HG03460 (cell line): ENCODE measurements at regions not wholly inside any gene's neighbourhood (a gene's known extent, or its start where the extent isn't known, plus 50 kb on each side); places are given as distances from the start of the nearest gene placed in this dataset.
"Not testable (repeated sequence)": the region's sequence is repeated elsewhere in the genome, so short reads cannot be mapped to it uniquely, and the experiment has no call there.

Source experiments
- ATAC-seq: cut with Tn5 transposase; IDR thresholded peaks from one replicate; pipeline ENCODE4 v1.9.1; 2021; ENCODE audit not compliant: unreplicated experiment

DNA sequence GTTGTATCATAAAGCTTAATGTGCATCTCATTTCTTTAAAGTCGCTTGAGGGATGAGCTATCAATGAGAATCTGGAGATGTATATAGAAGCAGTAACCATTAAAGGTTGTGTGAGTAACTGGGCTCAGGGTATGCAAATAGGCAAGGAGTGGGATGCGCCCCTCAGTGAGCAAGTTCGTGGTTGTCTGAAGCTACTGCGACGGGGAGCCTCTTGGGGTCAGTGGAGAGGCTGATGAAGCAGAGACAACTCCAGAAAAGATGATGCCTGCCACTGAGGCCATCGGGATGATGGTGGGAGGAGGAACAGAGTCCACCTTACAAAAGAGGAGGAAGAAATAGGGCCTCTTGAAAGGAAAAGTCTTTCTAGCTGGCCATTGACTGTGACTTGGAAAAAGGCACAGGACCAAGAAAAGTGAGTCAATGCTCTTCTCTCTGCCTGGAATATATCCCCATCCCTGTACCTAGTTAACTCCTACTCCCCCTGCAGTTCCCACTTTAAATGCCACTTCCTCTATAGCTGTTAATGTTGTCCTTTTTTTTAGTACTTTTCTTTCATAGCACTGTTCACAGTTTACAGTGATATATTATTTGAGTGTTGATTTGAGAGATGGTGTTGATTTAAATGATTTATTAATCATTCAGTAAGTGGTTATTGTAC is 51.4 kb upstream of the LSM6 start:
- ATAC-seq = peak; percentile 74

DNA sequence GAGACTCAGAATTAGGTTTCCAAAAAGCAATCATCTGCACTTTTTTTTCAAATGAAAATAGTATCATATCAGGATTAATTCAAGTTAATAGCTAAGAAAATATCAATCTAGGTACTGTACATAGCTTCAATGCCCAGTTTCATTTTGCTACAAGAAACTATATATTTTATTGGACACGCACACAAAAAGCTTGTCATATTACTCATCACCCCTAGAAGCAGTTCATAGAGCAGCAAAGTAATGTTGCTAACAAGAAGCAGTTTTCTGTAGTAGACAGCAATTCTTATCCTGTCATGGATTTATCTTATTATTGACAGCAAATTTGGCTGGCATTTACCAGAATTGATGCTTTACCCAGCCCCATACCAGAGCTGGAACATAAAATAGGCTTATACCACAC is 52.3 kb upstream of the LSM6 start:
- no peak for ATAC-seq

DNA sequence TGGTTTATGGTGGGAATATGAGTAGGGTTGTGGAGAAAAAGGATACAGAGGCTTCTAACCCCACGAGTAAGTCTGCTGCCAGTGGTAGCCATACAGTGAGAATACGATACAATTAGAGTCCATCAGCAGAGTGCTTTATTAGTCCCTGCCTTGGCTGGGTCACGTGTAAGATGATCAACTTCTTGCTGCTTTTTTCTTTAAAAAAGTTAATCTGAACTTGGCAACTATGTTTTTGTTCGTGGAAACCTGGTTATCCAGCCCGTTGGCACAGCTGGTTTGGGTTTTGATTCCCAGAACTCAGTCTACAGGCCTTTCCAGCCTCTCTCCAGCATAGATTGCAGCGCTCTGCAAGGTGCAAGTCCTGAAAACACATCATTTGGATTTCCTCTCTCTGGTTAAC is 53.1 kb upstream of the LSM6 start:
- ATAC-seq = no peak

DNA sequence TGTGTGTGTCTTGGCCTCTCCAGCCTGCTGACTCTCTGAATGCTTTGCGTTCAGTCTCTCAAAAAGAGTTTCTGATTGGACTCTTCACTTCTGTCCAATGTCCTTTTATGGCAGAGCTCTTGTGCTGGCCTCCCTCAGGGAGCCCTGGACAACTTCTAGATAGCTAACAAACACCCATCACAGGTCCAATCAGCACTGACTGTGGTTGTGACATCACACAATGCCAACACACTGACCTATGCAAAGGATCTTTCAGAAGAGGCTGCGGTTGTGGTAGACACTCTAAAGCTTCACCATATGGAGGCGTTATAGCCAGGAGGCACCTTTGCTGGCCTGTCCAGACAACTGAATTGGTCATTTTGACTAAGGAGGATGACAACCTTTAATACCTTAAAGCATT is 53.8 kb upstream of the LSM6 start:
- ATAC-seq = no peak

DNA sequence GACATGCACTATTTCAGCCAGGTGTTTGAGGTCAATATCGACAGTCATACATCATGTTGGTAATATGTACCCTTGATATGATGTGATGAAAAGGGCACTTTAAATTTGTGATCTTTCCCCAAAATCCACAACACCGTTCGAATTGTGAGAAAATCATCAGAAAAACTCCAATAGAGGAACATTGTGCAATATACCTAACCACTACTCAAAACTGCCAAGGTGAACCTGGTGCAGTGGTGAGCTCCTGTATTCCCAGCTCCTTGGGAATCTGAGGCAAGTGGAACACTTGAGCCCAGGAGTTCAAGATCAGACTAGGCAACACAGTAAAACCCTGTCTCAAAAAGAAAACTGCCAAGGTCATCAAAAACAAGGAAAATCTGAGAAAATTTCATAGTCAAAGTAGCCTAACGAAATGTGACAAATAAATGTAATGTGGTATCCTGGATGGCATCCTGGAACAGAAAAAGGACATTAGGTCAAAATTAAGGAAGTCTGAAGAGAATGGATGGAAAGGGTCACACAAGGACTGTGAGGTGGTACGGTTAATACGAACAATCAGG is 55.6 kb upstream of the LSM6 start:
- ATAC-seq = no peak

DNA sequence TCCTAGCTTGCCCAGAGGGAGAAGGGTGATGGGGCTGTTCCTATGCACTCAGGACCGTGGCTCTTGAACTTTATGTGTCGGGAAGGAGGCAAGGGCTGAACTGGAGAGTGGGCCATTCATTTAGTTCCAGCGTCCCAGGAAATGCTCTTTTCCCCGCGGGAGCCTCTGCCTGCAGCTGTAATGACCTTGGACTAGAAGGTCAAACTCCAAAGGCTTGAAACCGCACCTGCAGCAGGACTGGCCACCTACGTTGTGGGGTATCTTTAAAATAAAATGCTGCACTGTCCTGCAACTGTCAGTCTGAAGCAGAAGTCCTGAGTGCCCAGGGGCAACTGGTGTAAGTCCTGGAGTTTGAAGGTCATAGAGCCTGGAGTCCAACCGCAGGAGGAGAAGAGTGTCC is 61.5 kb upstream of the LSM6 start:
- no peak for ATAC-seq

DNA sequence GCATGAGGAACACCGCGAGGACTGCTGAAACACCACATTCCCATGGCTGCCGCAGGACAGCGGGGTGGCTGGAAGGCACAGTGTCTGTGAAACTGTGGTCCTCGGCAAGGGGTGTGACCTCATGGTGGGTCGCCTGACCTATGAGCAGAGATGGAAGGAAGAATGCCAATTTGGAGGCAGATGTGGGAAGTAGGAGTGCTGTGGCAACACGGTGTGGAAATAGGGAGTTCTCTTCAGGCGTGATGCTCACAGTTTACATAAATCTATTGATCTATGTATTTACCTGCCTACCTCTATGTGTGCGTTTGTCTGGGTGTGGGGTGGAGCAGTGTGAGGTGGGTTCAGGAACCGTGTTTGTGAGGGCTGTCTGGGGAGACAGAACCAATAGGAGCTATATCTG is 62.3 kb upstream of the LSM6 start:
- ATAC-seq = no peak

DNA sequence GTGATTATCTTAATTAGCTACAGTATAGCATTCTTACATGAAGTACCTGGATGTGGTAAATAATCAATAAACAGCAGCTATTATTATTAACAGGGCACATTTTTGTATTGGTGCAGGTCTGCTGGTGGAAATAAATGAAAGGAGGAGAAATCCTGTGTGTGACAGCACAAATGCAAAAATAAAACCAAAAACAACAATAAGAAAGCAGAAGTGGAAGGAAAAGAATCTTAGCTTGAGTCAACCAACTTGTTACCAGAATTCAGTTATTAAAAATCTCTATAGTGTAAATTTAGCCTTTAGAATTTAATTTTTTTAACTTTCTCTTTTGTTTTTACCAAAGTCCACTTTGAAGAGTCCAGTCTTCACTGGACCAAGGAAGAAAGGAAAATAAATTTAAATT is 63.1 kb upstream of the LSM6 start:
- ATAC-seq = peak; percentile 54

DNA sequence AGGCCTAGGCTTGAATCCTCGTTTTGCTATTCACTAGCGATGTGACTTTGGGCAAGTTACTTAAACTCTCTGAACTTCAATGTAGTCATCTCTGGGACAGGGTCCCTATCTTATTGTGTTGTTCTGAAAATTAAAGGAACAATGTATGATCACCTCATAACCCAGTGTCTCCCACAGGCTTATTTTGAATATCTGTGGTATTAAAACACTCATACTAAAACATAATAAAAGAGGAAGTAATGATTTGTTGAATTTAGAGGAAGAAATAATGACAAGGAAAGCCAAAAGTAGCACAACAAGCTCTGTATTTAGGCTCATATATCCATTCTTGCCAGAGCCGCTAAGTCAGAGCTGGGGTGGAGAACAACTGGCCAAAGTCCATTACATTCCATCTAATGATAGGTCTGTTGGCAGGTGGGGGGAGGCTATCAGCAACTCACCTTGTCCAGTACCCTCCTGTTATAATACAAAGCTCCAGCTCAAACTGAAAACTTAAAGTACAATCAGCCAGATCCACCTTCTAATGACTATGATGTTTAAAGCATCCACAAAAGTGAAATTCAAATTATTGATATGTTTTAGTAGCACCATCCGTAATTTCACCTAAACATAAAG is 64.5 kb upstream of the LSM6 start:
- ATAC-seq = no peak

DNA sequence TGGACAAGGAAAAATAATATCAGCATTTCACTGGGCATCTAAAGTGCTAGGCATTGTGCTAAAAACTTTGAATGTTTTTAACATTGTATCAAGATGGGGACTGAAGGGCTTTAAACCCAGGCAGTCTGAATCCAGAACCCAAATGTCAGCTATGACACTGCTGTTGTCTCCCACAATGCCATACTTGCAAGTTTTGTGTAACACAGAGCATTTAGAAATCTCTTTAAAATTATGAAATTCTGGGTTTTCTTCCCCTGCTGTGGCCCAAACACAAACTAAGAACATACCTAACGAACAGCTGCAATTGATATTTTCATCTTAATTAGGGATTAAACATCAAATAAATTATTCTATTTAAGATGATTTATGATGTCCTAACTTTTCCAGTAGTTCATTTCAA is 66.8 kb upstream of the LSM6 start:
- no peak for ATAC-seq

DNA sequence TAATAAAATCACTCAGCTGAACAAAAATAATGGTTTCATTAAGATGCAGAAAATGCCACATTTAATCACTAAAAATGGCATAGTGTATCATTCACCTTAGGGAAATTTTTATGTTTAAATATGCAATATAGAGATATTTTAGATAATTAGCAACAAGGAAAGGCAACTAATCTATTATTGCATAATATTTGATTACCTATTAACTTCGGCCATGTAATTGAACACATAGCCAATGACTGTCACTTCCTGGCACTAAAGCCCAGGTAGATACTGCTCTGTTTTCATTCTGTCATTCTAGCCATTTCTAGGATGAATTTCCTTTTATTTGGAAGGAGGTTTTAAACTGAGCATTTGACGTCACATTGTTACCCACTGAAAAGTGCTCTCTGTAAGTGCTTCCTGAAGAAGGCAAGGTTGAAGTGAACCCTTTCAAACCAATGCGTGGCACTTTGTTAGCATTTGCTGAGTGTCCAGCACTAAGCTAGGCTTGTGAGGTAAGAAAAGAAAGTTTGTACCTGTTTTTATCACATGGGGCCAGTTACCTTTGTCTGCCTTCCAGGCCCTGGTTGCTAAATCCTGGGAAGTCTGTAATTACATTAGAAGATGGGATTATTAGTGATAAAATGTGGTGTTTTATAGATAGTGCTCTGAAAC is 67.8 kb upstream of the LSM6 start:
- no peak for ATAC-seq

DNA sequence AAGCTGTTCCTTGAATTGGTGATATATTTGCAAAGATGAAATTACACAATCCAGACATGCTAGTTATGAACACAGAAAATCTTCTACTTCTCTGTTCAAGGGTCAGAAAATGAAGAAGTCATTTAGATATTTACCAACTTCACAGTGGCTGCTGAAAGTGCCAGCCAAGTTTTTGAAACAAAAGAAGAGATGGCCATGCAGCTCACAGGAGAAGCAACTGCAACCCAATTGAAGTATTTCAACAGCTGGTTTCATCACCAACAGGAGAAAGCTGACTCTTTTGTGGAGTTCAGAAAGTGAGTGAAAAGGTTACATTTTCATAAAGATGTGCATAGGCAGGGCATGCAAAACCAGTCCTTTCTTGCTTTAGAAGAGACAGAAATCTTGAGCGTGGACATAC is 70.1 kb upstream of the LSM6 start:
- peak; percentile 42 for ATAC-seq

DNA sequence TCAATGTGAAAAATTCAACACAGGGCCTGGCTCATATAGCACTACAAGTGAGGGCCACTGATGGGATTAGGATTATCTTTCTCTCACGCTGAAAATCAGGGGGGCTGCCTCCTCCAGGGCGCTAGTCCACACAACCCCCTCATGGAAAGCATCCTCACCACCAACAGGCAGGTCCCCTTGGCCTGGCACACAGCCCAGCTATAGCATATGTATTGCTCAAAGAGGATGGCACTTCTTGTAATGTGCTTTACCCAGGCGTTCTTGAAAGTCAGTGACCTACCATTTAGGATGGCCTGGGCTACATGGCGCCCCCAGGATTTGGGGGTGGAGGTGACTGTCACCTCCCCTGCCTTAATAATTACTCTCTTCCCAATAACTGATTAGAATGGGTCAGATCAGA is 71.0 kb upstream of the LSM6 start:
- ATAC-seq = no peak

DNA sequence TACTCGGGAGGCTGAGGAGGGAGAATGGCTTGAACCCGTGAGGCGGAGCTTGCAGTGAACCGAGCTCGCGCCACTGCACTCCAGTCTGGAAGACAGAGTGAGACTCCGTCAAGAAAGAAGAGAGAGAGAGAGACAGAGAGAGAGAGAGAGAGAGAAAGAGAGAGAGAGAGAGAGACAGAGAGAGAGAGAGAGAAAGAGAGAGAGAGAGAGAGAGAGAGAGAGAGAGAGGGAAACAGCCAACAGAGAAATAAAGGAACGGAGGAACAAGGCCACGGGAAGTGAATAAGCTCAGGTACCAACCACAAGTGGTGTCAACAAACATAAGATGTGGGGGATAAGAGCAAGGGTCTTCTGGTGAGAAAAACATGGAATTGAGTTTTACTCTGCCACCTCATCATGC is 71.5 kb upstream of the LSM6 start:
- ATAC-seq = not testable (repeated sequence)

DNA sequence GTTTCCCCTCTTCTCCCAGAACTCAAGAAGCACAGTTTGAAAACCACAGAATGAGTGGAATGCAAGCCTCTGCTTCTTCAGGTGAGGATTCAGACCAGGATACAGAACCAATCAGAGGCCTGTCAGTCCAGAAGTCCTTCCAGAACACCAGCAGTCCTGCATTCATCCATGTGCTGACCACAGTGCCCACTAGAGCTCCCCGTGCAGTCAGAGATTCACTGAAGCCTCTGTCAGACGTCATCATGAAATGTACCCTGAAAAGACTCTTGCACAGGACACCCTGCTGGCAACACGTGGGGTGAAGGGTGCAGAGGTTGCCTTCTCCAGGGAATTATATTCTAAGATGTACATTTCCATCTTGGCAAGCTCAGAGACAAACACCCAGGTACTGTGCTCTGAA is 75.9 kb upstream of the LSM6 start:
- no peak for ATAC-seq

DNA sequence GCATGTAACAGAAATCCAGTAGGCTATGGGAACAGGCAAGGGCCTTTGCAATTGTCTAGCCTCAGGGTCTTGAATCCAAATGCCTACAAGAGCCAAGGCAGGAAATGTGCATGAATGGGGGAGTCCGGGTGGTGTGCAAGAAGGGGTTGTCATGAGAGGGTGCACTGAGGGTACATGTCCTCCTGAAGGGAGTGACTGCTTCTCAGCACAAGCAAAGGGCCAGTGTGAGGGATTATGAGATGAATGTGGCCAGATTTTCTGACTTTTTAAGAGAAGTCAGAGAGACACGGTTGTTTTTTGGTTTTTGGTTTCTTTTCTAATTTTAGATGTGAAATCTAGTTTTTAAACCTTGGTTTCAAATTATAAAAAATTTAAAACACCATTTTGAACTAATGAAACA is 76.5 kb upstream of the LSM6 start:
- ATAC-seq = peak; percentile 68

DNA sequence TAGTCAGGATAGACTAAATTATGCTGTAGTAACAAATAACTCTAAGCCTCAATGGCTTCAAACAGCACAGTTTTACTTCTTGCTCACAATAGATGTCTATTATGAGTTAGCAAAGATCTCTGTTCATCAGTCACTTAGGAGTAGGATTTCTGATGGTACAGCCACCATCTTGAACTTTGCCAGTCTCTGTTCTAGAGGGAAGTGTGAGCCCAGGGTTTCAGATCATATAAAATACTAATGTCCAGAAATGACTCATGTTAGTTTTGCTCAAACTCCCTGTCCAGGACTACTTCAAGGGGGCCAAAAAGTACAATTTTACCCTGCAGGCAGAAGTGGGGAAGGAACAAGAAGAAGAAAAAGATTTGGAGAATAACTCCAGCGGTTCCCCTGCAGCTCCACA is 77.1 kb upstream of the LSM6 start:
- ATAC-seq = peak; percentile 77

DNA sequence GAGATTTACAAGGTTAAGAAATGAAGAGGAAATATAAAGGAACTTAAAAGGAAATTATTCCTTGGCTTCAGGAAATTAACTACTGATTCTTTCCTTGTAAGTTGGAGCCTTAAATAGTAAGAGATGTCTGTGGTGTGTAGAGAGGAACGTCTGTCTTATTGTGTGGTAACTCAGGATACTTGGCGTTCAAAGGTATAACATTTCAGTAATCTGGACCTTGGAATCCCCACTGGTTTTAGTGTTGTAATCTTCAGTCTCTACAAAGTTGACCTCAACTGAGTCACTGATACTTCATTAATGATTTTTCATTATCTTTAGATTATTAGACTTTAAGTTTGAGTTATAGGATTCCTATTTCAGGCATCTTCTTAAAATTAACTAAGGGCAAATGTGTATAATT is 79.1 kb upstream of the LSM6 start:
- no peak for ATAC-seq

DNA sequence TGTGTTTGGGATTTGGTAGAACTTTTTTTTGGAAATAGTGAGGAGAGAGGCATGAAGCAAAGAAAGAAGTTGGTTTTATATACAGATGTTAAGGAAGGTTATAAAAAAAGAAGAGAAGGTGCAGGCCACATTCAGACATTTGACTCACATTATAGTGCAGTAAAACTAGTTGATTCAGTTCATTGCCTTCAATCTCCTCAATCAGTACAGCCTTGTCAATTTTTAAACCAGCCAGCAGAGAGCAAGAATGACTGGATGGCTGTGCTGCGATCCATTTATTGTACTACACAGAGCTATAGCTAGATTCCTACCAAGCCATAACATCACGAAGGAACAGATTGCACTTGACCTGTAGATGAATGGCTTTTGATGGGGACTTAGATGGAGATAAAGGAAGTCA is 79.7 kb upstream of the LSM6 start:
- no peak for ATAC-seq

DNA sequence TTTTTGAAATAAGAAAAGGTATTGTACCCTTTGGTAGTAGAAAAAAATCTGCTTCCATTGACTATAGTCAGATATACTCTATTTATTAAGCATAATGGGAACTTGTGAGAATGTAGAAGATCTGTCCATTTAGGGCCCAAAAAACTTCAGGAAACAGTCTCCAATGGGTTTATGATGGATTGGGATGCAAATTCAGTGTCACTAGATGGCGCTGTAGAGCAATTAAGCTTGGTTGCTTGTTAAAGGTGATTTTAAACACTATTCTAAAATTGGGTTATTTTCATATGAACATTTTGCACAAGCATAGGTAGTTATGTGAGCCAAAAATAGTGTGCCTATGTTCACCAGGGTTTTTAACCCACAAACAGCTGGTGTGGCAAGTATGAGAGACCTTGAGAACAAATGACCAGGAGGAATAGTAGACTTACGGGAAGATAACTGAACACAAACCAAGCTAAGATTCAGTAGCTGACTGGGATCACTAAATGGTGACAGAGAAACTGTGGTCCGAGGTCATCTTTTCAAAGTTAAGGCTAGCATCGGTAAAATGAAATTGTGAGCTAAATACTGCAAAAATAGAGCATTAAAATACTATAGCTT is 80.3 kb upstream of the LSM6 start:
- no peak for ATAC-seq

DNA sequence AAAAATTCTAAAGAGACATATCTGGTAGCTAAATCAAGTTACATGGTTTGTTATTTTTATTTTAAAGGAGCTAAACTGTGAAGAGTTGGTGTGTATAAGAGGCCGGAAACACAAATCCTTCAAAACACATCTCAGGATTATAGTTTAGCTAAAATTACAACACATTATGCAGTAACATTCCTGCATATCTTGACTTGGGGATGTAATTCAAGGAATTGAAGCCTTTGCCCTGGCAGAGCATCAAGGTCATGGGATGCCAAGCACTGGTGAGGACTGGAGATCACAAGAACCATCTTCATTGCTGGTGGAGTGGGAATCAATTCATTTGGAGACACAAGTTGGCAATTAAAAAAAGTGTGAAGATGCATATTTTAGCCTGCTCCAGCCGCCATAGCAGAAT is 86.8 kb upstream of the LSM6 start:
- ATAC-seq = no peak

DNA sequence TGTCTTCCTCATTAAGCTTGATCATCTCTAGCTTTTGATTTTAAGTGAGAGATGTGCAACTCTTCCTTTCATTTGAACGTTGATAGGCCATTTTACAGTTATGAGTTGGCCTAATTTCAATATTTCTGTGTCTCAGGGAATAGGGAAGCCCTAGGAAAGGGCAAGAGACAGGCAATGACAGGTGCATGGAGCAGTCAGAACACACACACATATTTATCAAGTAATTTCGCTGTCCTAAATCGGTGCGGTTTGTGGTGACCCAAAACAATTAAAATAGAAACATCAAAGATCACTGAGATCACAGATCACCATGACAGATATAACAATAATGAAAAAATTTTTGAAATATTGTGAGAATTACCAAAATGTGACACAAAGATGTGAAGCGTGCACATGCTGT is 87.7 kb upstream of the LSM6 start:
- no peak for ATAC-seq
